GM18951 (cell line): ENCODE measurements at regions not wholly inside any gene's neighbourhood (a gene's known extent, or its start where the extent isn't known, plus 50 kb on each side); places are given as distances from the start of the nearest gene placed in this dataset.

ENCODE experiments used
- POLR2A ChIP-seq: IDR thresholded peaks from 4 replicates; pipeline ENCODE4 v1.6.1; 2011; ENCODE audit warnings: mild to moderate bottlenecking; ENCODE audit not compliant: insufficient read length, insufficient read depth; ENCODE audit errors: extremely low read depth
- in situ Hi-C: fragments of 300-500 bp; cut with MboI; formaldehyde crosslinking; loops from one replicate; pipeline ENCODE4 v1.12.0; 2022; ENCODE audit warnings: low sequenced_read_pairs, mixed read lengths, inconsistent platforms; ENCODE audit not compliant: unreplicated experiment

GRCh38 chr2:104904889-104905288 is 51.0 kb downstream of the POU3F3 start:
- TF ChIP-seq POLR2A, result no peak
- in situ Hi-C loops, result no loop called here

GRCh38 chr2:104909317-104909716 is 55.4 kb downstream of the POU3F3 start:
- in situ Hi-C loops, result no loop called here
- no peak for TF ChIP-seq POLR2A

GRCh38 chr2:104914509-104914908 is 60.6 kb downstream of the POU3F3 start:
- in situ Hi-C loops, result no loop called here
- TF ChIP-seq POLR2A, result no peak

GRCh38 chr2:104915107-104915793 is 61.3 kb downstream of the POU3F3 start:
- no peak for TF ChIP-seq POLR2A
- in situ Hi-C loops, result no loop called here

GRCh38 chr2:104919127-104919526 is 65.2 kb downstream of the POU3F3 start:
- no peak for TF ChIP-seq POLR2A
- in situ Hi-C loops, result no loop called here

GRCh38 chr2:104923665-104924064 is 69.8 kb downstream of the POU3F3 start:
- no peak for TF ChIP-seq POLR2A
- in situ Hi-C loops, result no loop called here

- in situ Hi-C loops, result no loop called here
- no peak for TF ChIP-seq POLR2A
Measured at GRCh38 chr2:104929663-104930062, 75.7 kb downstream of the POU3F3 start.

GRCh38 chr2:104930732-104931131 is 76.8 kb downstream of the POU3F3 start:
- in situ Hi-C loops, result no loop called here
- TF ChIP-seq POLR2A, result no peak

GRCh38 chr2:104932243-104932642 is 78.3 kb downstream of the POU3F3 start:
- TF ChIP-seq POLR2A, result no peak
- in situ Hi-C loops, result no loop called here

GRCh38 chr2:104933151-104933917 is 79.4 kb downstream of the POU3F3 start:
- in situ Hi-C loops, result no loop called here

GRCh38 chr2:104936527-104936926 is 82.6 kb downstream of the POU3F3 start:
- in situ Hi-C loops, result no loop called here
- TF ChIP-seq POLR2A, result no peak

More at GRCh38 chr2:104933151-104933917, 79.4 kb downstream of the POU3F3 start:
- no peak for TF ChIP-seq POLR2A

GRCh38 chr2:104938231-104938941 is 84.5 kb downstream of the POU3F3 start:
- TF ChIP-seq POLR2A, result no peak
- in situ Hi-C loops, result no loop called here

GRCh38 chr2:104939570-104940217 is 85.8 kb downstream of the POU3F3 start:
- in situ Hi-C loops, result no loop called here
- TF ChIP-seq POLR2A, result no peak
